Mesothelial cell of epicardium (in vitro differentiated cells): ENCODE measurements at regions not wholly inside any gene's neighbourhood (a gene's known extent, or its start where the extent isn't known, plus 50 kb on each side); places are given as distances from the start of the nearest gene placed in this dataset.

Experiments
- DNase-seq, 2 experiments: peaks; one replicate each; pipeline ENCODE4 v3.0.0; 2021; ENCODE audit warnings: low spot score in 2 of 2; ENCODE audit not compliant: unreplicated experiment in 2 of 2
- H3K27ac Mint-ChIP-seq: 2 replicates; pipeline ENCODE4 v1.8.0; 2021; ENCODE audit warnings: mixed read lengths
- H3K27me3 Mint-ChIP-seq: 2 replicates; pipeline ENCODE4 v1.8.0; 2021; ENCODE audit warnings: low read depth, mixed read lengths
- H3K36me3 Mint-ChIP-seq: 2 replicates; pipeline ENCODE4 v1.8.0; 2021; ENCODE audit warnings: mixed read lengths
- H3K4me1 Mint-ChIP-seq: 2 replicates; pipeline ENCODE4 v1.8.0; 2021; ENCODE audit warnings: mixed read lengths
- H3K4me3 Mint-ChIP-seq: 2 replicates; pipeline ENCODE4 v1.8.0; 2021; ENCODE audit warnings: mild to moderate bottlenecking, moderate library complexity, mixed read lengths
- H3K9me3 Mint-ChIP-seq: 2 replicates; pipeline ENCODE4 v1.8.0; 2021; ENCODE audit warnings: mixed read lengths
- TF ChIP-seq, protein P1 (sequence below): fragments of 200-600 bp; sonication (generic); IDR thresholded peaks from one replicate; pipeline ENCODE4 v1.5.0; 2021; ENCODE audit warnings: antibody characterized with exemption; ENCODE audit not compliant: unreplicated experiment

DNA sequence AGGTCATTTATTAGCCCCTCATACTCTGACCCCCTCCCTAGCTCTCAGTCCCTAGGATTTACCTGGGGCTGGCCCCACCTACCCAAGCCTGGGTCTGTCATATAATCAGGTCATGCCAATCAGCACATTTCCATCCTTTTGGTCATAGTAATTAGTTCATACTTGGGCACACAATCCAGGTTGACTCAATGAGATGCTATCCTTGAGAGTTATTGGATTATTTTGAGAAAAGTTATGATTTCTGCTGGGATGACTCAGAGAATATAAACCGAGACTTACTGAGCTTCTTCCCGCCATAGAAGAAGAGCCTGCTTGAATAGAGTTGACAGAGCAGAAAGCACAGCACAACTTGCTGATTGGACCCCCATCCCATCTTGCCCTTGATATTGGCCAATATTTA is 331.5 kb downstream of the CBLN1 start:
- no peak overlapping the region for H3K4me3 Mint-ChIP-seq
- H3K4me1 Mint-ChIP-seq = peaks cover 9% of the 10 kb centered on the region
- H3K36me3 Mint-ChIP-seq = no peaks in the 10 kb centered on the region
- TF ChIP-seq, protein P1, sequence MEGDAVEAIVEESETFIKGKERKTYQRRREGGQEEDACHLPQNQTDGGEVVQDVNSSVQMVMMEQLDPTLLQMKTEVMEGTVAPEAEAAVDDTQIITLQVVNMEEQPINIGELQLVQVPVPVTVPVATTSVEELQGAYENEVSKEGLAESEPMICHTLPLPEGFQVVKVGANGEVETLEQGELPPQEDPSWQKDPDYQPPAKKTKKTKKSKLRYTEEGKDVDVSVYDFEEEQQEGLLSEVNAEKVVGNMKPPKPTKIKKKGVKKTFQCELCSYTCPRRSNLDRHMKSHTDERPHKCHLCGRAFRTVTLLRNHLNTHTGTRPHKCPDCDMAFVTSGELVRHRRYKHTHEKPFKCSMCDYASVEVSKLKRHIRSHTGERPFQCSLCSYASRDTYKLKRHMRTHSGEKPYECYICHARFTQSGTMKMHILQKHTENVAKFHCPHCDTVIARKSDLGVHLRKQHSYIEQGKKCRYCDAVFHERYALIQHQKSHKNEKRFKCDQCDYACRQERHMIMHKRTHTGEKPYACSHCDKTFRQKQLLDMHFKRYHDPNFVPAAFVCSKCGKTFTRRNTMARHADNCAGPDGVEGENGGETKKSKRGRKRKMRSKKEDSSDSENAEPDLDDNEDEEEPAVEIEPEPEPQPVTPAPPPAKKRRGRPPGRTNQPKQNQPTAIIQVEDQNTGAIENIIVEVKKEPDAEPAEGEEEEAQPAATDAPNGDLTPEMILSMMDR = no peak
- H3K27me3 Mint-ChIP-seq = no peaks in the 10 kb centered on the region
- peaks cover 12% of the 10 kb centered on the region for H3K9me3 Mint-ChIP-seq
- DNase-seq = no peak
- no peak overlapping the region for H3K27ac Mint-ChIP-seq

DNA sequence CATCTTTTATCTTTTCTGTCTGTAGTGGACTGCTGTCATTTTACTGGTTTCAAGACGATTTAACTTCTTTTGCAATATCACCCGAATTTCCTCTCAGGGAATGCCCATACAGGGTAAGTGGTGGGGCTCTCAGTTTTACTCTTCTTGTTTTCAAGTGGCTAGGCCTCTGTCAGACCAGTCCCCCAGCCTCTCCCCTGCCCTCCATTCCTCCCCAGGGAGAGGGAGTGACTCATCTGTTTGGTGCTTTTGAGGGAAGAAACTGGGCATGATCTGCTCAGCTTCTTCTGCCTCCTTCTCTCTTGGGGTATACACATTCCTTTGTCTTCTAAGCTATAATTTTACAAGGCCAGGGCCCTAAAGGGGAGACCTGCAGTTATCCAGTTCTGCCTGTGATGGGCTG is 332.0 kb downstream of the CBLN1 start:
- H3K4me3 Mint-ChIP-seq = no peak overlapping the region
- no peaks in the 10 kb centered on the region for H3K27me3 Mint-ChIP-seq
- no peak overlapping the region for H3K27ac Mint-ChIP-seq
- H3K4me1 Mint-ChIP-seq = peaks cover 4% of the 10 kb centered on the region
- DNase-seq = no peak
- H3K9me3 Mint-ChIP-seq = peaks cover 12% of the 10 kb centered on the region
- TF ChIP-seq, protein P1 = no peak
- no peaks in the 10 kb centered on the region for H3K36me3 Mint-ChIP-seq

DNA sequence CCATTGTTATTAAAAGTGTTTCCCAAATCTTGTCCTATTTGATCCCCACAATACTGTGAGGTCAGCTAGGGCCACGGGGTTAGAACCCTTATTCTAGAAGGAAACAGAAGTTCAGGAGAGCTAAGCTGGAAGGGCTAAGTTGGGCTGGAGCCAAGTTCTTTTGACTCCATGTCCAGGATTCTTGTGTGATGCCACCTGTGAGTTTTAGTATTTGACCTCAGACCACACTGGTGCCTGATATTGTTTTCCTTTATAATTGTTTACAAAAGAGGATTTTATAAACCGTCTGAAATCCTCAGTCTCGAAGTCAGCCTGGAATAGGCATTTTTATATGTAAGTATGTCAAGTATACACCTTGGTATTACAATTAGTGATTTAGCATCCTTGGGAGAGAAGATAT is 332.7 kb downstream of the CBLN1 start:
- Mint-ChIP-seq H3K4me1 (peaks cover 4% of the 10 kb centered on the region), H3K9me3 (peaks cover 11% of the 10 kb centered on the region), H3K27ac (no peak overlapping the region), H3K4me3 (no peak overlapping the region), H3K27me3 (no peaks in the 10 kb centered on the region), H3K36me3 (no peaks in the 10 kb centered on the region)
- TF ChIP-seq, protein P1 = no peak
- no peak for DNase-seq

DNA sequence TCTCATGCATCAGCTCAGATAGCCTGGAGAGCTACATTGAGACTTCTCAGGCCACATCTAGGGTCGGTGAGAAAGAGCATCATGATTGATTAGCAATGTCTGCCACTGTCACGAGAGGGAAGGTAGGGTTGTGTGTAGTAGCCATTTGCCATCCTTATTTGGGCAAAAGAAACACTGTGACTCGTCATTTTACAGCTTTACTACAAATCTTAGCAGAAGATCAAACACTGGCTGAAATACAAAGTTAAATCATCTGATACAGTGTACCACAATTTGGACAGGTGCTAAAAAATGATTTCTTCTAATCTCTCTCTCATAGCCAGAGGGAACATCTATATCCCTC is 334.3 kb downstream of the CBLN1 start:
- Mint-ChIP-seq H3K4me1 (peaks cover 4% of the 10 kb centered on the region), H3K27ac (no peak overlapping the region), H3K9me3 (peaks cover 9% of the 10 kb centered on the region), H3K4me3 (no peak overlapping the region), H3K36me3 (no peaks in the 10 kb centered on the region), H3K27me3 (no peaks in the 10 kb centered on the region)
- DNase-seq = no peak
- TF ChIP-seq, protein P1 = no peak

DNA sequence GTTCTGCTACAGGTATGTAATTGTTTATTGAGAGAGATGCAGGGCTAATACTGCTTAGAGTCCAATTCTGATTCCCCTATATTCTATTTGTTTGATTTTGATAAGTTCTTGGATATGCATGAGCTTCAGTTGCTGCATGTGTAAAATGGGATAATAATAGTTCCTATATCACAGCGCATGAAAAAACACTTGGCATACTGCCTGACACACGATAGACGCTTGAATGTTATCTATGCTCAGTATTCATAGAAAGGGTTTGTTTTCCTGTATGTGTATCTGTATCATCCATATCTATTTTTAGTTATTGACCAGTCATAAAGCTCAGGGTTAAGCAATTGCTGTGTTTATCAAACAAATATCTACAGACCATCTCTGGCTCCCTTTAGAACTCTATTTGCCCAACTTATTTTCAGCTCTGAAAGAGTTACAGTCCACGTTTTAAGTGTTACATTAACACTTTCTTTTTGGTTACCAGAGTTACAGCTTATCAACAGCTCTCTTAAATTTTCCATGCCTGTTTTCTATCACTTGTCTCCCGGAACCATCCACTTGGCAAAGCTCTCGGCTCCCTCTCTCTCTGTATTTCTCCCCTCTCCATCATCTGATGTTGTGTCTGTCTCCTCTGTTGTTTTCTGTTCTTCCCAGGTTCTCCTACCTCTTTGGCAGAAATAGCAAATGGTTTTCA is 334.8 kb downstream of the CBLN1 start:
- H3K27ac Mint-ChIP-seq = no peak overlapping the region

More for the DNA sequence above, 334.8 kb downstream of the CBLN1 start:
- TF ChIP-seq, protein P1 = no peak
- H3K27me3 Mint-ChIP-seq = no peaks in the 10 kb centered on the region
- no peaks in the 10 kb centered on the region for H3K36me3 Mint-ChIP-seq
- peaks cover 4% of the 10 kb centered on the region for H3K4me1 Mint-ChIP-seq
- H3K4me3 Mint-ChIP-seq = no peak overlapping the region
- peaks cover 9% of the 10 kb centered on the region for H3K9me3 Mint-ChIP-seq
- DNase-seq = no peak
